Tibial nerve (tissue), 4 donors: ENCODE measurements at regions not wholly inside any gene's neighbourhood (a gene's known extent, or its start where the extent isn't known, plus 50 kb on each side); places are given as distances from the start of the nearest gene placed in this dataset.

Experiments used
- DNase-seq, 2 donors: peaks; one replicate each; pipeline ENCODE4 v3.0.0-alpha.2; 2019; ENCODE audit warnings: low spot score in 2 of 2
- H3K27ac ChIP-seq, 4 donors: fragments of 200-600 bp; sonication (generic) in 3 of 4; one replicate each; pipeline ENCODE4 v1.5.1; 2017 to 2019; ENCODE audit warnings: mild to moderate bottlenecking in 1 of 4
- H3K27me3 ChIP-seq, 2 donors: fragments of 200-600 bp; sonication (generic) in 1 of 2; one replicate each; pipeline versions ENCODE4 v1.5.1 to v1.6.0; 2017 to 2019
- H3K36me3 ChIP-seq, 3 donors: fragments of 200-600 bp; sonication (generic); one replicate each; pipeline ENCODE4 v1.5.1; 2018 to 2019
- H3K4me1 ChIP-seq, 4 donors: fragments of 200-600 bp; sonication (generic) in 3 of 4; one replicate each; pipeline ENCODE4 v1.5.1; 2017 to 2019
- H3K4me3 ChIP-seq, 4 donors: fragments of 200-600 bp; sonication (generic) in 3 of 4; one replicate each; pipeline ENCODE4 v1.5.1; 2017 to 2019; ENCODE audit warnings: mild to moderate bottlenecking in 1 of 4, moderate library complexity in 1 of 4
- H3K9me3 ChIP-seq, 4 donors: fragments of 200-600 bp; sonication (generic) in 3 of 4; one replicate each; pipeline ENCODE4 v1.5.1; 2017 to 2019
- CTCF ChIP-seq, 5 experiments: fragments of 200-600 bp in 3 of 5; fragments of 450-650 bp in 2 of 5; sonication (generic) in 3 of 5; IDR thresholded peaks; one replicate each; pipeline ENCODE4 v1.5.1; 2016 to 2019; ENCODE audit warnings: antibody characterized with exemption in 5 of 5, mild to moderate bottlenecking in 3 of 5, moderate library complexity in 2 of 5
- EP300 ChIP-seq, 2 donors: sonication (generic); formaldehyde crosslinking; IDR thresholded peaks; one replicate each; pipeline ENCODE4 v1.6.1; 2017; ENCODE audit warnings: antibody characterized with exemption in 2 of 2, mild to moderate bottlenecking in 1 of 2
- POLR2A ChIP-seq, 2 donors: fragments of 450-650 bp; IDR thresholded peaks; one replicate each; pipeline ENCODE4 v1.6.1; 2017; ENCODE audit warnings: antibody characterized with exemption in 2 of 2, mild to moderate bottlenecking in 2 of 2, moderate library complexity in 2 of 2
- WGBS, 2 donors: methylation state at CpG; one replicate each; pipeline ENCODE4 v1.1.5; 2018; 5-methylcytosine and 5-hydroxymethylcytosine counted together

GRCh38 chr14:51507511-51507905 lies 144.2 kb upstream of the FRMD6 start:
- Histone ChIP-seq H3K36me3 (no peaks in the 10 kb centered on the region), H3K27me3 (no peaks in the 10 kb centered on the region), H3K4me1 (peaks cover 0 to 26% (median 9%) of the 10 kb centered on the region in 4 donors), H3K4me3 (peak overlapping the region in 1 of 4 donors; percentile 9), H3K9me3 (no peaks in the 10 kb centered on the region), H3K27ac (peak overlapping the region; percentile 67 to 90 (median 76))
- DNase-seq, result no peak
- TF ChIP-seq POLR2A (IDR thresholded peaks at IDR 0.05) (no peak), CTCF (IDR thresholded peaks at IDR 0.05) (no peak), EP300 (IDR thresholded peaks at IDR 0.05) (no peak)
- WGBS, 2 donors, result 38 to 48% methylated on average over 2 of the region's 2 CpGs

GRCh38 chr14:51507906-51508511 lies 143.7 kb upstream of the FRMD6 start:
- Histone ChIP-seq H3K9me3 (no peaks in the 10 kb centered on the region), H3K4me3 (peak overlapping the region in 1 of 4 donors; percentile 9), H3K27me3 (no peaks in the 10 kb centered on the region), H3K4me1 (peaks cover 0 to 26% (median 9%) of the 10 kb centered on the region in 4 donors), H3K27ac (peak overlapping the region; percentile 67 to 90 (median 76)), H3K36me3 (no peaks in the 10 kb centered on the region)
- peak; percentile 56 for DNase-seq
- WGBS, 2 donors, result 9 to 10% methylated on average over 12 to 13 of the region's 13 CpGs
- TF ChIP-seq CTCF (IDR thresholded peaks at IDR 0.05), result peak in 2 of 5 experiments; percentile 4 to 6
- TF ChIP-seq POLR2A (IDR thresholded peaks at IDR 0.05), result no peak
- TF ChIP-seq EP300 (IDR thresholded peaks at IDR 0.05), result peak; percentile 52 to 72

GRCh38 chr14:51511265-51511664 lies 140.4 kb upstream of the FRMD6 start:
- no peak overlapping the region for H3K27ac ChIP-seq

GRCh38 chr14:51512316-51512715 lies 139.4 kb upstream of the FRMD6 start:
- H3K4me1 ChIP-seq, result peaks cover 0 to 35% (median 14%) of the 10 kb centered on the region in 4 donors
- no peak for DNase-seq
- H3K4me3 ChIP-seq, result no peak overlapping the region
- H3K27ac ChIP-seq, result no peak overlapping the region
- TF ChIP-seq EP300 (IDR thresholded peaks at IDR 0.05) (no peak), POLR2A (IDR thresholded peaks at IDR 0.05) (no peak), CTCF (IDR thresholded peaks at IDR 0.05) (no peak)
- H3K36me3 ChIP-seq, result no peaks in the 10 kb centered on the region
- 77 to 90% methylated on average over 2 of the region's 2 CpGs for WGBS, 2 donors
- H3K9me3 ChIP-seq, result no peaks in the 10 kb centered on the region
- no peaks in the 10 kb centered on the region for H3K27me3 ChIP-seq

More at GRCh38 chr14:51511265-51511664, 140.4 kb upstream of the FRMD6 start:
- H3K4me1 ChIP-seq, result peaks cover 0 to 29% (median 9%) of the 10 kb centered on the region in 4 donors
- H3K27me3 ChIP-seq, result no peaks in the 10 kb centered on the region
- no peak overlapping the region for H3K4me3 ChIP-seq
- H3K36me3 ChIP-seq, result no peaks in the 10 kb centered on the region
- no peak for DNase-seq
- H3K9me3 ChIP-seq, result no peaks in the 10 kb centered on the region
- TF ChIP-seq CTCF (IDR thresholded peaks at IDR 0.05), result no peak
- no peak for TF ChIP-seq POLR2A (IDR thresholded peaks at IDR 0.05)
- TF ChIP-seq EP300 (IDR thresholded peaks at IDR 0.05), result no peak

- Histone ChIP-seq H3K27ac (no peak overlapping the region), H3K4me1 (peaks cover 0 to 26% (median 9%) of the 10 kb centered on the region in 4 donors), H3K4me3 (no peak overlapping the region), H3K9me3 (no peaks in the 10 kb centered on the region), H3K27me3 (no peaks in the 10 kb centered on the region), H3K36me3 (no peaks in the 10 kb centered on the region)
- TF ChIP-seq CTCF (IDR thresholded peaks at IDR 0.05), result no peak
- TF ChIP-seq POLR2A (IDR thresholded peaks at IDR 0.05), result no peak
- no peak for TF ChIP-seq EP300 (IDR thresholded peaks at IDR 0.05)
- DNase-seq, result no peak
- 82 to 84% methylated on average over 3 of the region's 3 CpGs for WGBS, 2 donors
Measured at GRCh38 chr14:51513281-51513680, 138.4 kb upstream of the FRMD6 start.
